IMR-90 (cell line): ENCODE measurements at regions not wholly inside any gene's neighbourhood (a gene's known extent, or its start where the extent isn't known, plus 50 kb on each side); places are given as distances from the start of the nearest gene placed in this dataset.

Experiments
- ATAC-seq: fragments of 200-7000 bp; cut with Tn5 transposase; 2 replicates; pipeline ENCODE4 v1.9.1; 2020; ENCODE audit warnings: low read depth, mild to moderate bottlenecking, moderate library complexity
- BruUV-seq: library from RNA; stranded (reverse); fragments of 400-500 nt; replicated peaks from 2 replicates; lab custom pipeline; 2021; lab: Mats Ljungman, UMichigan
- CTCF ChIA-PET: fragments of 300-600 bp; formaldehyde crosslinking; extraction: SDS; loops from one replicate; lab custom pipeline; 2021; ENCODE audit warnings: antibody characterized with exemption; lab: Yijun Ruan, JAX
- POLR2A ChIA-PET: fragments of 300-600 bp; sonication (Branson Sonifier 250); formaldehyde crosslinking; loops from one replicate; lab custom pipeline; 2022; ENCODE audit warnings: antibody characterized with exemption; ENCODE audit not compliant: unreplicated experiment; lab: Charles Lee
- DNase-seq: peaks from one replicate; pipeline ENCODE4 v3.0.0; 2013
- H2AFZ ChIP-seq: replicated peaks from 2 replicates; pipeline ENCODE3; 2013; ENCODE audit warnings: low read length, mild to moderate bottlenecking; ENCODE audit not compliant: poor library complexity
- H2AK5ac ChIP-seq: 2 replicates; pipeline ENCODE4 v1.6.1; 2013; ENCODE audit warnings: low read depth, low read length, inconsistent platforms
- H2AK9ac ChIP-seq: replicated peaks from 2 replicates; pipeline ENCODE3; 2013; ENCODE audit warnings: mild to moderate bottlenecking, low read depth, low read length, moderate library complexity; ENCODE audit not compliant: poor library complexity
- H2BK120ac ChIP-seq: 2 replicates; pipeline ENCODE4 v1.6.1; 2013; ENCODE audit warnings: low read depth, low read length, inconsistent platforms
- H2BK15ac ChIP-seq: 3 replicates; pipeline ENCODE4 v1.6.1; 2013; ENCODE audit warnings: low read depth, low read length, inconsistent platforms
- H2BK20ac ChIP-seq: 2 replicates; pipeline ENCODE4 v1.6.1; 2013; ENCODE audit warnings: low read depth, mild to moderate bottlenecking, inconsistent platforms, low read length, moderate library complexity
- H2BK5ac ChIP-seq: 2 replicates; pipeline ENCODE4 v1.6.1; 2013; ENCODE audit warnings: mild to moderate bottlenecking, low read depth, low read length, inconsistent platforms; ENCODE audit not compliant: poor library complexity, severe bottlenecking
- H3K14ac ChIP-seq: replicated peaks from 2 replicates; pipeline ENCODE4 v1.6.1; 2013; ENCODE audit warnings: low read depth, low read length, inconsistent platforms
- H3K18ac ChIP-seq: 2 replicates; pipeline ENCODE4 v1.6.1; 2013; ENCODE audit warnings: low read depth, low read length, control low read depth
- H3K23ac ChIP-seq: 2 replicates; pipeline ENCODE4 v1.6.1; 2013; ENCODE audit warnings: low read depth, low read length, inconsistent platforms
- H3K27ac ChIP-seq: 2 replicates; pipeline ENCODE4 v1.5.1; 2013; ENCODE audit warnings: mild to moderate bottlenecking, control low read depth, low read length; ENCODE audit not compliant: insufficient read depth
- H3K27me3 ChIP-seq: 2 replicates; pipeline ENCODE4 v1.6.1; 2013; ENCODE audit warnings: low read length; ENCODE audit not compliant: control insufficient read depth, insufficient read depth
- H3K36me3 ChIP-seq: 2 replicates; pipeline ENCODE4 v1.6.1; 2013; ENCODE audit warnings: low read length, mixed read lengths; ENCODE audit not compliant: control insufficient read depth, insufficient read depth
- H3K4ac ChIP-seq: 2 replicates; pipeline ENCODE4 v1.6.1; 2013; ENCODE audit warnings: low read depth, low read length, inconsistent platforms
- H3K4me1 ChIP-seq: 2 replicates; pipeline ENCODE4 v1.6.1; 2013; ENCODE audit warnings: low read length, mixed read lengths; ENCODE audit not compliant: control insufficient read depth, insufficient read depth
- H3K4me2 ChIP-seq: 2 replicates; pipeline ENCODE4 v1.6.1; 2013; ENCODE audit warnings: low read depth, mild to moderate bottlenecking, control low read depth, low read length, moderate library complexity
- H3K4me3 ChIP-seq: 2 replicates; pipeline ENCODE4 v1.5.1; 2013; ENCODE audit warnings: low read depth, mild to moderate bottlenecking, control low read depth, low read length, moderate library complexity; ENCODE audit not compliant: insufficient read depth
- H3K56ac ChIP-seq: 2 replicates; pipeline ENCODE4 v1.6.1; 2013; ENCODE audit warnings: low read length, inconsistent platforms; ENCODE audit not compliant: insufficient read depth; ENCODE audit errors: extremely low read depth
- H3K79me1 ChIP-seq, 2 experiments: 2 replicates each; pipeline ENCODE4 v1.6.1; 2013; ENCODE audit warnings: low read length in 2 of 2, inconsistent platforms in 1 of 2, low read depth in 1 of 2
- H3K9ac ChIP-seq: 2 replicates; pipeline ENCODE4 v1.6.1; 2013; ENCODE audit warnings: low read depth, low read length, control low read depth
- H3K9me1 ChIP-seq: 2 replicates; pipeline ENCODE4 v1.6.1; 2013; ENCODE audit warnings: low read length, inconsistent platforms; ENCODE audit not compliant: insufficient read depth
- H3K9me3 ChIP-seq: 2 replicates; pipeline ENCODE4 v1.6.1; 2013; ENCODE audit warnings: low read length; ENCODE audit not compliant: control insufficient read depth, insufficient read depth
- H4K20me1 ChIP-seq: 2 replicates; pipeline ENCODE4 v1.6.1; 2013; ENCODE audit warnings: low read length, inconsistent platforms; ENCODE audit not compliant: insufficient read depth
- H4K5ac ChIP-seq: 2 replicates; pipeline ENCODE4 v1.6.1; 2013; ENCODE audit warnings: mild to moderate bottlenecking, low read depth, low read length, control low read depth
- H4K8ac ChIP-seq, 2 experiments: 2 replicates each; pipeline ENCODE4 v1.6.1; 2013; ENCODE audit warnings: low read depth in 2 of 2, low read length in 2 of 2, control low read depth in 1 of 2, inconsistent platforms in 1 of 2
- H4K91ac ChIP-seq: 2 replicates; pipeline ENCODE4 v1.6.1; 2013; ENCODE audit warnings: low read depth, low read length, inconsistent platforms; ENCODE audit not compliant: insufficient read depth
- CTCF ChIP-seq: conservative IDR thresholded peaks from 2 replicates; pipeline ENCODE4 v1.5.1; 2012; ENCODE audit warnings: mild to moderate bottlenecking, low read depth, low read length, improper control_type of control experiment
- MAFK ChIP-seq: IDR thresholded peaks from 2 replicates; pipeline ENCODE4 v1.6.1; 2012; ENCODE audit warnings: low read depth, low read length, improper control_type of control experiment
- SMC3 ChIP-seq: fragments of 150-350 bp; IDR thresholded peaks from 2 replicates; pipeline ENCODE4 v1.6.1; 2016; ENCODE audit warnings: low read depth, mild to moderate bottlenecking, antibody characterized with exemption, low read length, moderate library complexity
- WGBS, 2 experiments: methylation state at CpG; one replicate each; pipeline versions ENCODE4 v1.1.5 to v1.1.7; 2013; ENCODE audit warnings: missing lambda C conversion rate in 2 of 2; ENCODE audit not compliant: insufficient read length in 1 of 2; ENCODE audit errors: extremely low coverage in 2 of 2; 5-methylcytosine and 5-hydroxymethylcytosine counted together
- dilution Hi-C: fragments of 300-500 bp; cut with HindIII; formaldehyde crosslinking; loops from one replicate; pipeline ENCODE4 v1.14.3; 2018; ENCODE audit warnings: low sequenced_read_pairs; ENCODE audit not compliant: unreplicated experiment
- in situ Hi-C: fragments of 300-500 bp; cut with MboI; formaldehyde crosslinking; loops from 3 replicates; pipeline ENCODE4 v1.14.3; 2019; ENCODE audit warnings: low sequenced_read_pairs, inconsistent platforms, mixed read lengths
- intact Hi-C: fragments of 100-400 bp; cut with micrococcal nuclease; formaldehyde crosslinking; loops from 2 replicates; pipeline ENCODE4 v1.10.0; 2022

- no peaks in the 10 kb centered on the region for H3K9me1 ChIP-seq
- ATAC-seq (no peak), DNase-seq (no peak)
- no peaks in the 10 kb centered on the region for H4K20me1 ChIP-seq
- H3K27me3 ChIP-seq, result peaks cover 19% of the 10 kb centered on the region; the same call in 1 of the 2 replicates
- H3K9ac ChIP-seq, result no peak overlapping the region
- no peaks in the 10 kb centered on the region for H3K4me1 ChIP-seq
- H3K4me3 ChIP-seq, result no peak overlapping the region
- intact Hi-C loops, result no loop called here
- dilution Hi-C loops, result no loop called here
- no peak overlapping the region for H2BK5ac ChIP-seq
- no peak overlapping the region for H2AK9ac ChIP-seq
- no peak overlapping the region for H2BK120ac ChIP-seq
- H2AK5ac ChIP-seq, result no peak overlapping the region
- H4K8ac ChIP-seq, result no peak overlapping the region
- TF ChIP-seq MAFK (no peak), SMC3 (no peak), CTCF (no peak)
- H3K14ac ChIP-seq, result no peak overlapping the region
- CTCF ChIA-PET, result no interaction called here
- no peak overlapping the region for H3K4me2 ChIP-seq
- H3K23ac ChIP-seq, result no peak overlapping the region
- H4K91ac ChIP-seq, result no peak overlapping the region
- H3K27ac ChIP-seq, result no peak overlapping the region
- no peak overlapping the region for H4K5ac ChIP-seq
- no peak overlapping the region for H2BK15ac ChIP-seq
- no peak overlapping the region for H3K4ac ChIP-seq
- POLR2A ChIA-PET, result no interaction called here
- H2BK20ac ChIP-seq, result no peak overlapping the region
- in situ Hi-C loops, result no loop called here
- H3K9me3 ChIP-seq, result peaks cover 10% of the 10 kb centered on the region
- 55% methylated on average over 9 of the region's 20 CpGs; no CpG with 5 or more reads in 1 of the 2 experiments for WGBS, 2 experiments
- H3K79me1 ChIP-seq, result no peaks in the 10 kb centered on the region
- BruUV-seq, result no TSS peak
- H3K36me3 ChIP-seq, result no peaks in the 10 kb centered on the region
- H2AFZ ChIP-seq, result no peak overlapping the region
- no peak overlapping the region for H3K56ac ChIP-seq
- H3K18ac ChIP-seq, result no peak overlapping the region
These were observed 99.2 kb downstream of the PDGFA start for GRCh38 chr7:420142-421093.
